ENCODE measurements at regions not wholly inside any gene's neighbourhood (a gene's known extent, or its start where the extent isn't known, plus 50 kb on each side); places are given as distances from the start of the nearest gene placed in this dataset.

DNA sequence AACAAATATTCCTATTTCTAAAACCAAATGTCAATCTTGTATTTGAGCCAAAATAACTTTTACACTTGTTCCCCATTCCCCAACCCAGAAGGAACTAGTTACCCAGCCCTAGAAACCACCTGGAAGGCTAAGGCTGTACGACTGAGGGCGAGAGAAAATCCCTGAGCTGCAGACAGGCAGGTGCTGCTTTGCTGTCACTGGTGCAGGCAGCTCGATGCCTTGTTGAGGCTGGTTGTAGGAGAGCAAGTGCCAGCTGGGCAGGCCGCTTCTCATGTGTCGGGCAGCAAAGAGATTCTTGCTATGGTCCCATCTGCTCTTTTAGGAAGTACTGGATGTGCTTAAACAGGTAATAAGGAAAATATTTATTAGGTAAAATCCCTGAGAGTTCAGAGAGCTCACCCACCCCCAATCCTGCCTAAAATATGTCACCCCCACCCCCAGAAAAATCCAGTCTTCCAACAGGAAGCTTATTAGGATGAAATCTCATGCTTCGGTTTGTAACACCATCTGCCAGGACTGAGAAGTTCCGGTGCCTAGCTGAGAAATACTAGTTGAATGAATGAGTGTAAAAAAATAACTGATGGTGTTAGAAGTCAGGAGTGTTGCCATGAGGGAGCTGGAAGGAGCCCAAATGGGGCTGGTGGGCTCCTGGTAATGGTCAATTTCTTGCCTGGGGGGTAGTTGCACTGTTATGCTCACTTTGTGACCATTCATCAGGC, 91.1 kb upstream of the DMRT1 start:
- TF ChIP-seq FOXA1 (IDR thresholded peaks at IDR 0.05): no peak
- no peak for TF ChIP-seq TAF1 (conservative IDR thresholded peaks at IDR 0.05)
- TF ChIP-seq, protein P1, sequence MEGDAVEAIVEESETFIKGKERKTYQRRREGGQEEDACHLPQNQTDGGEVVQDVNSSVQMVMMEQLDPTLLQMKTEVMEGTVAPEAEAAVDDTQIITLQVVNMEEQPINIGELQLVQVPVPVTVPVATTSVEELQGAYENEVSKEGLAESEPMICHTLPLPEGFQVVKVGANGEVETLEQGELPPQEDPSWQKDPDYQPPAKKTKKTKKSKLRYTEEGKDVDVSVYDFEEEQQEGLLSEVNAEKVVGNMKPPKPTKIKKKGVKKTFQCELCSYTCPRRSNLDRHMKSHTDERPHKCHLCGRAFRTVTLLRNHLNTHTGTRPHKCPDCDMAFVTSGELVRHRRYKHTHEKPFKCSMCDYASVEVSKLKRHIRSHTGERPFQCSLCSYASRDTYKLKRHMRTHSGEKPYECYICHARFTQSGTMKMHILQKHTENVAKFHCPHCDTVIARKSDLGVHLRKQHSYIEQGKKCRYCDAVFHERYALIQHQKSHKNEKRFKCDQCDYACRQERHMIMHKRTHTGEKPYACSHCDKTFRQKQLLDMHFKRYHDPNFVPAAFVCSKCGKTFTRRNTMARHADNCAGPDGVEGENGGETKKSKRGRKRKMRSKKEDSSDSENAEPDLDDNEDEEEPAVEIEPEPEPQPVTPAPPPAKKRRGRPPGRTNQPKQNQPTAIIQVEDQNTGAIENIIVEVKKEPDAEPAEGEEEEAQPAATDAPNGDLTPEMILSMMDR (IDR thresholded peaks at IDR 0.05; ENCODE audit: low read depth, low read length, missing input control): no peak
- TF ChIP-seq MAX (IDR thresholded peaks at IDR 0.05): no peak
- TF ChIP-seq EGR1 (IDR thresholded peaks at IDR 0.05; ENCODE audit: low read depth in 2 of 2): no peak
- TF ChIP-seq REST (IDR thresholded peaks at IDR 0.05): no peak
- TF ChIP-seq ATF3 (IDR thresholded peaks at IDR 0.05): no peak
- TF ChIP-seq RAD21 (IDR thresholded peaks at IDR 0.05): no peak
